GOT3 (cell line): ENCODE measurements at regions not wholly inside any gene's neighbourhood (a gene's known extent, or its start where the extent isn't known, plus 50 kb on each side); places are given as distances from the start of the nearest gene placed in this dataset.
"Not testable (repeated sequence)": the region's sequence is repeated elsewhere in the genome, so short reads cannot be mapped to it uniquely, and the experiment has no call there.

Experiments
- DNase-seq: peaks from one replicate; lab custom pipeline; 2025; ENCODE audit warnings: mixed read lengths; lab: John Stamatoyannopoulos, UW

- no peak for DNase-seq
Measured at GRCh38 chr5:4018007-4018406, 422.4 kb downstream of the IRX1 start.

GRCh38 chr5:4019009-4019769 lies 423.6 kb downstream of the IRX1 start:
- no peak for DNase-seq

- no peak for DNase-seq
Measured at GRCh38 chr5:4019841-4020240, 424.2 kb downstream of the IRX1 start.

GRCh38 chr5:4020400-4020799 lies 424.8 kb downstream of the IRX1 start:
- DNase-seq, result no peak

GRCh38 chr5:4022056-4022670 lies 426.5 kb downstream of the IRX1 start:
- DNase-seq, result no peak

- DNase-seq, result no peak
Measured at GRCh38 chr5:4023091-4023752, 427.6 kb downstream of the IRX1 start.

- DNase-seq, result no peak
Measured at GRCh38 chr5:4023753-4024335, 428.2 kb downstream of the IRX1 start.

GRCh38 chr5:4027088-4027734 lies 431.6 kb downstream of the IRX1 start:
- DNase-seq, result no peak

GRCh38 chr5:4028384-4028783 lies 432.8 kb downstream of the IRX1 start:
- DNase-seq, result no peak

GRCh38 chr5:4033546-4033945 lies 437.9 kb downstream of the IRX1 start:
- DNase-seq, result not testable (repeated sequence)

GRCh38 chr5:4036861-4037260 lies 441.2 kb downstream of the IRX1 start:
- DNase-seq, result no peak

- DNase-seq, result no peak
Measured at GRCh38 chr5:4038994-4039393, 443.4 kb downstream of the IRX1 start.

- no peak for DNase-seq
Measured at GRCh38 chr5:4042311-4042710, 446.7 kb downstream of the IRX1 start.

GRCh38 chr5:4043135-4043534 lies 447.5 kb downstream of the IRX1 start:
- no peak for DNase-seq

GRCh38 chr5:4044881-4045280 lies 449.2 kb downstream of the IRX1 start:
- no peak for DNase-seq

GRCh38 chr5:4048398-4048797 lies 452.8 kb downstream of the IRX1 start:
- DNase-seq, result no peak

- no peak for DNase-seq
Measured at GRCh38 chr5:4050203-4050602, 454.6 kb downstream of the IRX1 start.

- DNase-seq, result no peak
Measured at GRCh38 chr5:4053136-4053535, 457.5 kb downstream of the IRX1 start.

- DNase-seq, result no peak
Measured at GRCh38 chr5:4054092-4054491, 458.5 kb downstream of the IRX1 start.

GRCh38 chr5:4058899-4059298 lies 463.3 kb downstream of the IRX1 start:
- no peak for DNase-seq

GRCh38 chr5:4065472-4066320 lies 470.1 kb downstream of the IRX1 start:
- no peak for DNase-seq
